Transverse colon (tissue), 4 donors: ENCODE measurements at regions not wholly inside any gene's neighbourhood (a gene's known extent, or its start where the extent isn't known, plus 50 kb on each side); places are given as distances from the start of the nearest gene placed in this dataset.

Source experiments
- DNase-seq: peaks from one replicate; pipeline ENCODE4 v3.0.0-alpha.2; 2019
- H3K27ac ChIP-seq, 4 donors: fragments of 200-600 bp; sonication (generic); 2 replicates each; pipeline ENCODE4 v1.5.1; 2016 to 2018; ENCODE audit warnings: inconsistent platforms in 4 of 4
- H3K27me3 ChIP-seq: fragments of 200-600 bp; sonication (generic); 2 replicates; pipeline ENCODE4 v1.5.1; 2017; ENCODE audit warnings: inconsistent platforms
- H3K36me3 ChIP-seq, 4 donors: fragments of 200-600 bp; sonication (generic); 2 replicates each; pipeline ENCODE4 v1.5.1; 2017 to 2019; ENCODE audit warnings: inconsistent platforms in 4 of 4
- H3K4me1 ChIP-seq, 4 donors: fragments of 200-600 bp; sonication (generic); 2 replicates each; pipeline ENCODE4 v1.5.1; 2017 to 2020; ENCODE audit warnings: inconsistent platforms in 4 of 4
- H3K4me3 ChIP-seq, 4 donors: fragments of 200-600 bp; sonication (generic); 1 replicate in 1 of 4; 2 replicates in 3 of 4; pipeline versions ENCODE4 v1.5.1 to v1.6.1; 2017 to 2019; ENCODE audit warnings: inconsistent platforms in 4 of 4
- H3K9me3 ChIP-seq, 2 donors: fragments of 200-600 bp; sonication (generic); 2 replicates each; pipeline ENCODE4 v1.5.1; 2017 to 2019; ENCODE audit warnings: inconsistent platforms in 2 of 2
- CTCF ChIP-seq, 5 experiments: fragments of 200-600 bp in 3 of 5; fragments of 450-650 bp in 2 of 5; sonication (generic) in 3 of 5; IDR thresholded peaks; 1 replicate in 2 of 5; 2 replicates in 3 of 5; pipeline ENCODE4 v1.5.1; 2016 to 2017; ENCODE audit warnings: antibody characterized with exemption in 5 of 5, inconsistent platforms in 3 of 5, mild to moderate bottlenecking in 2 of 5, moderate library complexity in 1 of 5
- EP300 ChIP-seq: sonication (generic); formaldehyde crosslinking; IDR thresholded peaks from one replicate; pipeline ENCODE4 v1.6.1; 2017; ENCODE audit warnings: antibody characterized with exemption, low read depth
- POLR2A ChIP-seq: fragments of 450-650 bp; IDR thresholded peaks from one replicate; pipeline ENCODE4 v1.6.1; 2016; ENCODE audit warnings: antibody characterized with exemption, mild to moderate bottlenecking, moderate library complexity
- POLR2AphosphoS5 ChIP-seq, 3 donors: sonication (generic); formaldehyde crosslinking; IDR thresholded peaks; one replicate each; pipeline ENCODE4 v1.6.1; 2016; ENCODE audit warnings: antibody characterized with exemption in 3 of 3
- WGBS, 2 donors: methylation state at CpG; one replicate each; pipeline ENCODE4 v1.1.5; 2018; ENCODE audit warnings: low coverage in 1 of 2; 5-methylcytosine and 5-hydroxymethylcytosine counted together
- in situ Hi-C, 4 donors: fragments of 200-750 bp; cut with MboI; loops; one replicate each; pipeline versions ENCODE4 v1.15.0 to v1.15.1; 2017; ENCODE audit warnings: low sequenced_read_pairs in 3 of 4, low pct_ligation_motif_present in 1 of 4, low pct_unique_long_range_greater_than_20kb in 1 of 4
- intact Hi-C: fragments of 100-400 bp; cut with DNase I; formaldehyde crosslinking; loops from one replicate; pipeline ENCODE4 v1.15.1; 2023; ENCODE audit warnings: low total_unique reads

GRCh38 chr4:135538698-135539097 lies 1337.1 kb upstream of the PABPC4L start:
- H3K4me1 ChIP-seq, result no peaks in the 10 kb centered on the region
- in situ Hi-C loops, result no loop called here
- TF ChIP-seq CTCF (IDR thresholded peaks at IDR 0.05), result no peak
- TF ChIP-seq POLR2AphosphoS5 (IDR thresholded peaks at IDR 0.05), result no peak
- TF ChIP-seq EP300, result no peak
- no peak for TF ChIP-seq POLR2A
- H3K27me3 ChIP-seq, result no peaks in the 10 kb centered on the region
- DNase-seq, result no peak
- no peaks in the 10 kb centered on the region for H3K36me3 ChIP-seq
- H3K27ac ChIP-seq, result no peak overlapping the region
- intact Hi-C loops, result no loop called here
- no peak overlapping the region for H3K4me3 ChIP-seq
- H3K9me3 ChIP-seq, result no peaks in the 10 kb centered on the region
- 91 to 92% methylated on average over 13 of the region's 13 CpGs for WGBS, 2 donors

GRCh38 chr4:135533053-135533452 lies 1331.5 kb upstream of the PABPC4L start:
- H3K27ac ChIP-seq, result no peak overlapping the region
- no peaks in the 10 kb centered on the region for H3K4me1 ChIP-seq
- H3K36me3 ChIP-seq, result no peaks in the 10 kb centered on the region
- no peak overlapping the region for H3K4me3 ChIP-seq
- WGBS, 2 donors, result 89% methylated on average over 4 of the region's 4 CpGs
- H3K27me3 ChIP-seq, result no peaks in the 10 kb centered on the region
- no peaks in the 10 kb centered on the region for H3K9me3 ChIP-seq
- TF ChIP-seq CTCF (IDR thresholded peaks at IDR 0.05), result no peak
- no peak for TF ChIP-seq EP300
- no peak for TF ChIP-seq POLR2AphosphoS5 (IDR thresholded peaks at IDR 0.05)
- TF ChIP-seq POLR2A, result no peak
- in situ Hi-C loops (no loop called here), intact Hi-C loops (no loop called here)
- DNase-seq, result no peak

GRCh38 chr4:135532132-135532531 lies 1330.5 kb upstream of the PABPC4L start:
- in situ Hi-C loops, result no loop called here
- Histone ChIP-seq H3K9me3 (no peaks in the 10 kb centered on the region), H3K36me3 (no peaks in the 10 kb centered on the region), H3K4me3 (no peak overlapping the region), H3K27me3 (no peaks in the 10 kb centered on the region), H3K4me1 (no peaks in the 10 kb centered on the region), H3K27ac (no peak overlapping the region)
- WGBS, 2 donors, result 44 to 47% methylated on average over 3 of the region's 3 CpGs
- TF ChIP-seq POLR2A (no peak), POLR2AphosphoS5 (IDR thresholded peaks at IDR 0.05) (no peak), EP300 (no peak), CTCF (IDR thresholded peaks at IDR 0.05) (no peak)
- no peak for DNase-seq
- intact Hi-C loops, result no loop called here

- TF ChIP-seq POLR2AphosphoS5 (IDR thresholded peaks at IDR 0.05), result no peak
- TF ChIP-seq CTCF (IDR thresholded peaks at IDR 0.05), result no peak
- no peak for TF ChIP-seq EP300
- TF ChIP-seq POLR2A, result no peak
- no peak overlapping the region for H3K4me3 ChIP-seq
- H3K4me1 ChIP-seq, result no peaks in the 10 kb centered on the region
- no peaks in the 10 kb centered on the region for H3K36me3 ChIP-seq
- no peaks in the 10 kb centered on the region for H3K9me3 ChIP-seq
- intact Hi-C loops (no loop called here), in situ Hi-C loops (no loop called here)
- H3K27ac ChIP-seq, result no peak overlapping the region
- H3K27me3 ChIP-seq, result no peaks in the 10 kb centered on the region
- no peak for DNase-seq
- WGBS, 2 donors, result 68% methylated on average over 3 of the region's 3 CpGs
Measured at GRCh38 chr4:135515295-135515694, 1313.7 kb upstream of the PABPC4L start.
